ENCODE measurements at regions not wholly inside any gene's neighbourhood (a gene's known extent, or its start where the extent isn't known, plus 50 kb on each side); places are given as distances from the start of the nearest gene placed in this dataset.
"Not testable (repeated sequence)": the region's sequence is repeated elsewhere in the genome, so short reads cannot be mapped to it uniquely, and the experiment has no call there.

- no peak for DNase-seq
These were observed 232.0 kb upstream of the PLXNA2 start for GRCh38 chr1:208475951-208476845.

- no peak for DNase-seq
These were observed 232.6 kb upstream of the PLXNA2 start for GRCh38 chr1:208476846-208477170.

- no peak for DNase-seq
These were observed 235.3 kb upstream of the PLXNA2 start for GRCh38 chr1:208479435-208479834.

- no peak for DNase-seq
These were observed 241.3 kb upstream of the PLXNA2 start for GRCh38 chr1:208485512-208485911.

GRCh38 chr1:208486677-208487076, 242.5 kb upstream of the PLXNA2 start:
- no peak for DNase-seq

GRCh38 chr1:208488432-208488831, 244.2 kb upstream of the PLXNA2 start:
- DNase-seq: not testable (repeated sequence)

- DNase-seq: no peak
These were observed 252.5 kb upstream of the PLXNA2 start for GRCh38 chr1:208496467-208497371.

- DNase-seq: no peak
These were observed 253.8 kb upstream of the PLXNA2 start for GRCh38 chr1:208497866-208498541.

GRCh38 chr1:208499026-208499425, 254.8 kb upstream of the PLXNA2 start:
- DNase-seq: peak in 1 of 2 experiments; percentile 27

GRCh38 chr1:208499601-208500000, 255.4 kb upstream of the PLXNA2 start:
- no peak for DNase-seq

GRCh38 chr1:208500375-208500774, 256.2 kb upstream of the PLXNA2 start:
- DNase-seq: no peak

- DNase-seq: no peak
These were observed 257.4 kb upstream of the PLXNA2 start for GRCh38 chr1:208501542-208501941.

GRCh38 chr1:208503787-208504186, 259.6 kb upstream of the PLXNA2 start:
- DNase-seq: no peak

- no peak for DNase-seq
These were observed 262.6 kb upstream of the PLXNA2 start for GRCh38 chr1:208506812-208507211.

GRCh38 chr1:208509072-208509471, 264.9 kb upstream of the PLXNA2 start:
- DNase-seq: no peak

GRCh38 chr1:208510192-208510952, 266.2 kb upstream of the PLXNA2 start:
- DNase-seq: no peak

GRCh38 chr1:208511242-208511860, 267.2 kb upstream of the PLXNA2 start:
- DNase-seq: no peak

- no peak for DNase-seq
These were observed 269.6 kb upstream of the PLXNA2 start for GRCh38 chr1:208513799-208514198.

- DNase-seq: no peak
These were observed 270.9 kb upstream of the PLXNA2 start for GRCh38 chr1:208515129-208515528.

GRCh38 chr1:208516780-208517179, 272.6 kb upstream of the PLXNA2 start:
- DNase-seq: no peak

- no peak for DNase-seq
These were observed 276.4 kb upstream of the PLXNA2 start for GRCh38 chr1:208520438-208521099.

All from AML-193 (cell line).